NCI-H146 treated with DMSO at 0.1 percent for 48 hours (cell line): ENCODE measurements at regions not wholly inside any gene's neighbourhood (a gene's known extent, or its start where the extent isn't known, plus 50 kb on each side); places are given as distances from the start of the nearest gene placed in this dataset.

Source experiments
- DNase-seq: peaks from one replicate; lab custom pipeline; 2025; ENCODE audit not compliant: unreplicated experiment; lab: John Stamatoyannopoulos, UW

DNA sequence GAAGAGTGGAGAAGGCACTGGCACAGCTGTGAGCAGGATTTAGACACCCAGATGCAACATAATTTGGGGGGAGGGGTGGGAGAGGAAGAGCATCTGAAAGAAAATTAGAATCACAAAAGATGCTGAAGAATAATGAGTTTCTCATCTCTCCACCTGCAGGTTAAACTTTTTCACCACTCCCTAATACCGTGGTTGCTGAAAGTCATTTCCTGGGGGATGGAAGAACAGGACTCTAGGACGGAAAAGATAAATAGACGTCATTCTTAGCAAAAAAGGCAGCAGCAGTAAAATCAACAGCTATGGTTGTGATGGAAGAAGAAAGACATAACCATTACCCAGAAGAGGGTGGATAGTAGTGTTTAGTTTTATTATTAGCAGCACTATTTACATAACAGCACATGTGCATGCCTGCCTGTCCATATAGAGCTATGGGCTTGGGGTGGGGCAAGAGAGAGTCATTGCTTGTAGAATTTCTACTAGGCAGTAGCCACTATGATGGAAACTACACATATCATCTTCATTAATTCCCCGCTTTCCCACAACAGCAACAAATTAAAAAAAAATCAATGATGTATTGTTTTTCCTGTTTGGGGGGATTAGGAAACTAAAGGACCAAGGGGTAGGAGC lies 212.2 kb downstream of the TRIB2 start:
- DNase-seq, result no peak

DNA sequence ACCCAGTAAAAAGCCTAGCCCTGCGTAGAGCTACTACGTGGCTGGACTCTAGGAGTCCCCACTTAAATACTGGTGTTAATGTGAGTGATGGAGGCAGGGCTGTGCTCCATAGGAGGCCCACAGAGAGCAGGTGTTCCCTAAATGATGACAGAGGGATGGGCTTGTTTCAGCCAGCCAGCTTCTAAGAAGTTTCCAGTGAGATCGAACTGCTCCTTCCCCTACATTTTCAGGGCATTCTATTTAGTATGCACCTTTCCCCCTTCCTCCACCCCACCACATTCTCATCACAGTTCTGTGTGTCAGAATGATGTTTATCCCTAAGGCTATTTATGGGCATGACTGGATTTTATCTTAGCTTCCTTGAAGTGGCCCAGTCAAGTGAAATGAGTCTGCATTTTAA lies 213.0 kb downstream of the TRIB2 start:
- DNase-seq, result no peak

DNA sequence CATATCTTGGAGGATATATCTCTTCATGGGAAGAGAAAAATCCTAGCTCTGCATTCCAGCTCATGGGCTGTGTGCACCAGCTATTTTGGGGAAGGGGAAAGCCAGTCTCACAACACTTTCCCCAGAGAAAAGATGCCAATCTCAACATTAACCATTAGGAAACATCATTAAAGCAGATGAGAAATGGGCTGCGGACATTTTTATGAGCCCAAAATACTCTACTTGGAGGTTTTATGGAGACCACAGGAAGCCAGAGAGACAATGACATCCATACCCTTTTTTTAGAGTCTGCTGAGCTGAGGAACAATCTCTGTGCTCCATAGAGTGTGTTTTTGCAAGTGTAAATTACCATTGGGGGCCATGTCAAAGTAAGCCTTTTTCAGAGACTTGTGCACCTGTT lies 213.7 kb downstream of the TRIB2 start:
- DNase-seq, result no peak

DNA sequence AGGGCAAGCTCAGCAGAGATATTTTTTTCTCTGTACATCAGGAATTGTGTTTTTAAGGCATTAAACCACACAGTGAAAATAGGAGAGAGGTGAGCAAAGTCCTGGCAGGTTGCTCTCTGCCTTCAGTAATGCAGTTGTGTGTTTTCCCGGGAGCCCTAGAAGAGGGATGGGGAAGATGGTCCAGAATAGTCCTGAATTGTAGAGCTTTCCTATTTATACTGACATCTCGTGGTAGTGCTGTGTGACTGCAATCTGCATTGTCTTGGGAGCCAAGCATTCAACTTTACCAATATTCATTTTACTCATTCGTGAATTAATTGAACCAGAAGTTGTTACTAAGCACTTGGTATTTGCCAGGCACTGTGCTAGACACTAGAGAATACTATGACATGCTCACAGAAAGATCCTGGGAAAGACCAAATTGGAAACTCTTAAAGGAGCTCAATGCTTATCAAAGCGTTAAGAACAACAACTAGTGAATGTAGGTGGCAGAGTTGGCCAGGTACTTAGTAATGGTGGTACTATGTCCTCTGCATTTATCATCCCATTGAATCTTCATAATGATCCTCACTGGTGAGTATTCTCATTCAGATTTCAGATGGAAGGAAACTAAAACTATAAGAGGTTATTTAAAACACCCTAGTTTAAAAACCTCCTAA lies 214.6 kb downstream of the TRIB2 start:
- DNase-seq, result no peak

GRCh38 chr2:12932192-12932591 lies 215.5 kb downstream of the TRIB2 start:
- no peak for DNase-seq

GRCh38 chr2:12934146-12934756 lies 217.5 kb downstream of the TRIB2 start:
- no peak for DNase-seq

- DNase-seq, result no peak
These were observed 218.5 kb downstream of the TRIB2 start for GRCh38 chr2:12935222-12935621.

GRCh38 chr2:12935796-12936195 lies 219.1 kb downstream of the TRIB2 start:
- DNase-seq, result no peak

GRCh38 chr2:12941203-12941602 lies 224.5 kb downstream of the TRIB2 start:
- DNase-seq, result no peak

GRCh38 chr2:12948231-12948960 lies 231.7 kb downstream of the TRIB2 start:
- no peak for DNase-seq

GRCh38 chr2:12948961-12949353 lies 232.2 kb downstream of the TRIB2 start:
- DNase-seq, result no peak

GRCh38 chr2:12949406-12949805 lies 232.7 kb downstream of the TRIB2 start:
- DNase-seq, result no peak

DNA sequence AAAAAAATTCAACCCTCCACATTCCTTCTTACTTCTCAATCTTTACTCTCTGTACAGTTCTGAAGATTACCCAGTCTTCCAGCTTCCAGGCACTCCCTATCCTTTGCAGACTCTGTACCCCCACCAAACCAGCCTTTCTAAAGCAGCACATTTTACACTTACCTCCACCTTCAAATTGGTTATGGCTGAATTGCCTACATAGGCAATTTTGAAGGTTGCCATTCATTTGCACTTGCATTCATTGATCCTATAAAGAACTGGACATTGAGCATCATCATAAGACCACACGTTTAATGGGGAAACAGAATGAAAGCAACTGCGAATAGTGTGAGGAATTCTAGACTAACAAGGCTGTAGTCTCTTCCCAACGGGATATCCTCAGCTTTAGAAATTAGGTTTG lies 233.4 kb downstream of the TRIB2 start:
- DNase-seq, result no peak

GRCh38 chr2:12950957-12951656 lies 234.4 kb downstream of the TRIB2 start:
- DNase-seq, result no peak

DNA sequence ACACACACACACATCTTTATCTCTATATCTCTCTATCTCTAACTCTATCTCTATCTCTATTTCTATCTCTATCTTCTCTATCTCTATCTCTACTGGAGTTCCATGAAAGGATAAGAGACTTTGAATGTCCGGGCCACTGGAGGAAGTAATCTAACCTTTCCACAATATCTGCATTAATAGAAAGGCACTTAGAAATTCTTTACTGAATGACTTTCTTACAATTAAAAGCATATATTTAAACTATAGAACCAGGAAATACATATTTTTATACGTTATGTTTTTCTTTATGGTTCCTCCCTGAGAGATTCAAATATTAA lies 234.9 kb downstream of the TRIB2 start:
- DNase-seq, result no peak

DNA sequence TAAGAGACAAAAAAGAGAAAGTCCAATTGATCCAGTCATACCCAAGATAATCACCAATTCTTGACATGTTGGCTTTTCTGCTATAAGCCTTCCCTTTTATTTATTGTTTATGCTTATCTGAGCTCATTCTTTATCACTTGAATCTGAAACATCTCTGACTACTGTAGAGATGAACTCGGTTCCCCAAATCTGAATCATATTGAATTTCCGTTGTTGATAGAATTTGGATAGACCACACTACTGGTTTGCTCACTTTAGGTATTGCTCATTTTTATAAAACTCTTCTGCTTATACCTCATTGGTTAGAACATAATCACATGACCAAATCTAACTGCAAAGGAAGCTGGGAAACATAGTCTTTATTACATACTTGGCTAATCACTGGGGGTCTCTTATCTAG lies 236.9 kb downstream of the TRIB2 start:
- no peak for DNase-seq

GRCh38 chr2:12955864-12956263 lies 239.1 kb downstream of the TRIB2 start:
- no peak for DNase-seq

DNA sequence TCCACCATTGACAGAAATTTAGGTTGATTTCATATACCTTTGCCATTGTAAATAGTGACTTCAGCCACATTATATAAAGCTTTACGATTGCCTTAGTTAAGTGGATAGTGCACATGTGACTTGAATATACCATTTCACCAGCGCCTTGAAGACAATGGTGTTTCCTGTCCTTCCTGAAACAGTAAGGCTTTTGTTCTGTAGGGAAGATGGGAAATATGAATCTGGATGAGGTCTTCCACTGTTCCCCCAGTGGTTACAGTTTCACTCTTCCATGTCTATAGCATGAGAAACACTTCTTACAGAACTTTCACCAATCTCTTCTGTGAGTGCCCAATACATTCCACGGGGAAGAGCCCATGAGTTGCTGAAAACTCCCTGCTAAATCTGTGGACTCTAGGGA lies 240.5 kb downstream of the TRIB2 start:
- no peak for DNase-seq

GRCh38 chr2:12959935-12960334 lies 243.2 kb downstream of the TRIB2 start:
- no peak for DNase-seq

GRCh38 chr2:12960671-12961070 lies 243.9 kb downstream of the TRIB2 start:
- DNase-seq, result no peak

DNA sequence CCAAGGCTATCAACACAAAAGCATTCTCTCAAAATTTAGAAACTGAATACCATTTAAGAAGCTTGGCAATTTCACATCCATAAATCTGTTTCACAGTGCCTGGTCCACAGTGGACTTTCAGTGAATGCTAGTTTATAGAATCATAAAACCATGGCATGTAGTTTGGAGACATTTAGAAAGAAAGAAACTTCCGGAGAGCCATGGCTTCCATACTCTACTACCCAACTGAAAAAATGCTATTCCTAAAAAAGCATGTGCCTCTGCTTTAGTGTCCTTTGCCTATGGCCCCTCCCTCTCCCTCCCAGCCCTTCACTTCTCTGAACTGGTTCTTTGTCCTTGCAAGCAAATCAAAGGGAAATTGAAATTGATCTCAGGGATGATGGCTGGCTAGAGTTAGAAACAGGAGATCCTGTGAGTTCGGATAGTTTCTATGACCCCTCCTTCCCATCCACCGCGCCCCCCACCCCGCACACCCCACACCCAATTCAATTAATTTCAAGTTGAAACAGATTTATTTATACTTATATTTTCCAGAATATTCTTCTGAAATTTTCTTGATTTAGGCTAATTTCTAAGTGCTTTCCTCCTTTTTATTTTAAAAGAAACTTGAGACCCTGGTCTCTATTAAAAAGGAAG lies 248.3 kb downstream of the TRIB2 start:
- no peak for DNase-seq
